MCF 10A (cell line): ENCODE measurements at regions not wholly inside any gene's neighbourhood (a gene's known extent, or its start where the extent isn't known, plus 50 kb on each side); places are given as distances from the start of the nearest gene placed in this dataset.

Source experiments
- BruUV-seq: library from RNA; stranded (reverse); fragments of 400-500 nt; replicated peaks from 2 replicates; lab custom pipeline; 2021; lab: Mats Ljungman, UMichigan
- CTCF ChIA-PET: fragments of 300-600 bp; sonication (Branson Sonifier 250); formaldehyde crosslinking; extraction: SDS; loops from one replicate; lab custom pipeline; 2021; ENCODE audit warnings: antibody characterized with exemption, inconsistent platforms; lab: Yijun Ruan, JAX
- POLR2A ChIA-PET: fragments of 300-600, 350-650 bp; sonication (Branson Sonifier 250); formaldehyde crosslinking; extraction: SDS; loops from one replicate; lab custom pipeline; 2020; ENCODE audit warnings: antibody characterized with exemption, inconsistent platforms; lab: Yijun Ruan, JAX
- DNase-seq: peaks from one replicate; pipeline ENCODE4 v3.0.0-alpha.2; 2018; ENCODE audit not compliant: unreplicated experiment
- H3K27ac Mint-ChIP-seq: one replicate; pipeline ENCODE4 v1.8.0; 2022; ENCODE audit warnings: mild to moderate bottlenecking, low read depth, mixed read lengths; ENCODE audit not compliant: unreplicated experiment
- H3K27me3 Mint-ChIP-seq: one replicate; pipeline ENCODE4 v1.8.0; 2022; ENCODE audit warnings: mixed read lengths; ENCODE audit not compliant: insufficient read depth, unreplicated experiment
- H3K36me3 Mint-ChIP-seq: one replicate; pipeline ENCODE4 v1.8.0; 2022; ENCODE audit warnings: mild to moderate bottlenecking, moderate library complexity, mixed read lengths; ENCODE audit not compliant: insufficient read depth, unreplicated experiment
- H3K4me1 Mint-ChIP-seq: one replicate; pipeline ENCODE4 v1.8.0; 2022; ENCODE audit warnings: mixed read lengths; ENCODE audit not compliant: insufficient read depth, unreplicated experiment
- H3K4me3 Mint-ChIP-seq: one replicate; pipeline ENCODE4 v1.8.0; 2022; ENCODE audit warnings: mild to moderate bottlenecking, moderate library complexity, mixed read lengths; ENCODE audit not compliant: unreplicated experiment
- H3K9me3 Mint-ChIP-seq: one replicate; pipeline ENCODE4 v1.8.0; 2022; ENCODE audit warnings: mixed read lengths; ENCODE audit not compliant: unreplicated experiment
- CTCF ChIP-seq: fragments of 200-600 bp; IDR thresholded peaks from one replicate; pipeline ENCODE4 v1.8.0; 2022; ENCODE audit warnings: antibody characterized with exemption, mild to moderate bottlenecking; ENCODE audit not compliant: unreplicated experiment
- intact Hi-C: fragments of 100-400 bp; cut with micrococcal nuclease; formaldehyde crosslinking; loops from 2 replicates; pipeline ENCODE4 v1.14.1; 2022

GRCh38 chr1:203999618-204000017 lies 73.3 kb upstream of the SOX13 start:
- Mint-ChIP-seq H3K27me3 (no peaks in the 10 kb centered on the region), H3K27ac (no peak overlapping the region), H3K4me1 (peaks cover 4% of the 10 kb centered on the region), H3K4me3 (no peak overlapping the region), H3K9me3 (no peaks in the 10 kb centered on the region), H3K36me3 (no peaks in the 10 kb centered on the region)
- BruUV-seq, result no TSS peak
- ChIA-PET CTCF (interaction anchor here (0.6 to 1.7 kb wide), 2 partner anchors 16 to 51 kb away, joined by 3 to 4 read pairs; no protein-coding TSS in a partner anchor), POLR2A (interaction anchor here (0.6 to 0.7 kb wide), 2 partner anchors 22 to 29 kb away, joined by 3 read pairs; no protein-coding TSS in a partner anchor)
- intact Hi-C loops, result no loop called here
- TF ChIP-seq CTCF, result no peak
- no peak for DNase-seq

- TF ChIP-seq CTCF, result no peak
- Mint-ChIP-seq H3K27me3 (no peaks in the 10 kb centered on the region), H3K4me3 (no peak overlapping the region), H3K4me1 (peaks cover 4% of the 10 kb centered on the region), H3K27ac (no peak overlapping the region), H3K9me3 (no peaks in the 10 kb centered on the region), H3K36me3 (no peaks in the 10 kb centered on the region)
- ChIA-PET POLR2A (interaction anchor here (1.1 kb wide), 1 partner anchor 9 kb away, joined by 3 read pairs; no protein-coding TSS in a partner anchor), CTCF (interaction anchor here (0.7 to 1.4 kb wide), 3 partner anchors 13 to 716 kb away, joined by 3 to 5 read pairs (median 4); no protein-coding TSS in a partner anchor)
- no peak for DNase-seq
- intact Hi-C loops, result no loop called here
- BruUV-seq, result no TSS peak
These were observed 71.6 kb upstream of the SOX13 start for GRCh38 chr1:204001166-204001901.

- POLR2A ChIA-PET, result interaction anchor here (1.1 kb wide), 1 partner anchor 10 kb away, joined by 3 read pairs; no protein-coding TSS in a partner anchor
- Mint-ChIP-seq H3K27me3 (no peaks in the 10 kb centered on the region), H3K9me3 (no peaks in the 10 kb centered on the region), H3K27ac (no peak overlapping the region), H3K36me3 (no peaks in the 10 kb centered on the region), H3K4me3 (no peak overlapping the region), H3K4me1 (peaks cover 4% of the 10 kb centered on the region)
- intact Hi-C loops, result no loop called here
- TF ChIP-seq CTCF, result no peak
- no peak for DNase-seq
- CTCF ChIA-PET, result interaction anchor here (1.1 to 1.4 kb wide), 2 partner anchors 11 to 205 kb away, joined by 4 to 5 read pairs; no protein-coding TSS in a partner anchor
- BruUV-seq, result no TSS peak
These were observed 70.3 kb upstream of the SOX13 start for GRCh38 chr1:204002614-204003013.

GRCh38 chr1:204003536-204003935 lies 69.4 kb upstream of the SOX13 start:
- intact Hi-C loops, result no loop called here
- Mint-ChIP-seq H3K27me3 (no peaks in the 10 kb centered on the region), H3K36me3 (no peaks in the 10 kb centered on the region), H3K9me3 (no peaks in the 10 kb centered on the region), H3K27ac (no peak overlapping the region), H3K4me1 (peaks cover 4% of the 10 kb centered on the region), H3K4me3 (no peak overlapping the region)
- ChIA-PET CTCF (interaction anchor here (0.6 kb wide), 1 partner anchor 106 kb away, joined by 3 read pairs; no protein-coding TSS in a partner anchor), POLR2A (no interaction called here)
- no TSS peak for BruUV-seq
- TF ChIP-seq CTCF, result no peak
- DNase-seq, result no peak
